Keratinocyte (primary cell): ENCODE measurements at regions not wholly inside any gene's neighbourhood (a gene's known extent, or its start where the extent isn't known, plus 50 kb on each side); places are given as distances from the start of the nearest gene placed in this dataset.

Experiments used
- DNase-seq: peaks from one replicate; pipeline ENCODE4 v3.0.0-alpha.2; 2011; ENCODE audit warnings: low read depth, missing footprints, low spot score
- FAIRE-seq: peaks from 2 replicates; lab custom pipeline; 2011; peaks lifted over from hg19 to GRCh38; lab: Jason Lieb, UNC
- H2AFZ ChIP-seq: 2 replicates; pipeline ENCODE4 v1.6.0; 2012; ENCODE audit warnings: low read length, control low read depth, inconsistent platforms; ENCODE audit not compliant: control insufficient read depth
- H3K27ac ChIP-seq: 2 replicates; pipeline ENCODE4 v1.5.1; 2011; ENCODE audit warnings: low read length; ENCODE audit not compliant: control insufficient read depth, insufficient read depth
- H3K27me3 ChIP-seq: 3 replicates; pipeline ENCODE4 v1.6.0; 2011; ENCODE audit warnings: low read length; ENCODE audit not compliant: control insufficient read depth, insufficient read depth; ENCODE audit errors: extremely low read depth
- H3K36me3 ChIP-seq, 2 experiments: 2 replicates in 1 of 2; 3 replicates in 1 of 2; pipeline ENCODE4 v1.5.1; 2011; ENCODE audit warnings: low read length in 2 of 2, mild to moderate bottlenecking in 1 of 2; ENCODE audit not compliant: control insufficient read depth in 2 of 2, insufficient read depth in 2 of 2; ENCODE audit errors: extremely low read depth in 1 of 2
- H3K4me1 ChIP-seq: 3 replicates; pipeline ENCODE4 v1.5.1; 2011; ENCODE audit warnings: low read length; ENCODE audit not compliant: control insufficient read depth, insufficient read depth; ENCODE audit errors: extremely low read depth
- H3K4me2 ChIP-seq: 3 replicates; pipeline ENCODE4 v1.6.0; 2011; ENCODE audit warnings: low read depth, low read length; ENCODE audit not compliant: control insufficient read depth, insufficient read depth; ENCODE audit errors: extremely low read depth
- H3K4me3 ChIP-seq, 3 experiments: fragments of 200-600 bp in 1 of 3; sonication (generic) in 1 of 3; 2 replicates in 2 of 3; 3 replicates in 1 of 3; pipeline ENCODE4 v1.5.1; 2011 to 2016; ENCODE audit warnings: low read length in 3 of 3, mild to moderate bottlenecking in 3 of 3, control low read depth in 2 of 3, inconsistent platforms in 1 of 3, low read depth in 1 of 3, mixed read lengths in 1 of 3, mixed run types in 1 of 3, moderate library complexity in 1 of 3; ENCODE audit not compliant: control insufficient read depth in 2 of 3, insufficient read depth in 2 of 3; ENCODE audit errors: extremely low read depth in 1 of 3
- H3K79me2 ChIP-seq: 2 replicates; pipeline ENCODE4 v1.6.0; 2012; ENCODE audit warnings: low read length; ENCODE audit not compliant: control insufficient read depth, insufficient read depth
- H3K9ac ChIP-seq: 3 replicates; pipeline ENCODE4 v1.6.0; 2011; ENCODE audit warnings: low read length; ENCODE audit not compliant: control insufficient read depth, insufficient read depth; ENCODE audit errors: extremely low read depth
- H3K9me1 ChIP-seq: 3 replicates; pipeline ENCODE4 v1.6.0; 2011; ENCODE audit warnings: low read length; ENCODE audit not compliant: control insufficient read depth, insufficient read depth; ENCODE audit errors: extremely low read depth
- H3K9me3 ChIP-seq: 2 replicates; pipeline ENCODE4 v1.5.1; 2012; ENCODE audit warnings: low read depth, low read length; ENCODE audit not compliant: control insufficient read depth
- H4K20me1 ChIP-seq: 3 replicates; pipeline ENCODE4 v1.6.0; 2011; ENCODE audit warnings: low read length; ENCODE audit not compliant: control insufficient read depth, insufficient read depth; ENCODE audit errors: extremely low read depth
- EZH2 ChIP-seq: IDR thresholded peaks from one replicate; pipeline ENCODE4 v1.6.1; 2012; ENCODE audit warnings: inconsistent platforms, mild to moderate bottlenecking, low read length, moderate library complexity
- dilution Hi-C: fragments of 300-500 bp; cut with MboI; formaldehyde crosslinking; loops from one replicate; pipeline ENCODE4 v1.7.0; 2020; ENCODE audit warnings: low sequenced_read_pairs; ENCODE audit not compliant: extremely low pct_ligation_motif_present
- TF ChIP-seq, protein P1 (sequence below), 3 experiments: IDR thresholded peaks in 1 of 3; conservative IDR thresholded peaks in 1 of 3; optimal IDR thresholded peaks in 1 of 3; 2 replicates in 2 of 3; 3 replicates in 1 of 3; pipeline versions ENCODE3 to v1.5.1; 2011; ENCODE audit warnings: low read length in 3 of 3, mild to moderate bottlenecking in 3 of 3, moderate library complexity in 2 of 3, control low read depth in 1 of 3, inconsistent platforms in 1 of 3; ENCODE audit not compliant: insufficient read depth in 2 of 3; ENCODE audit errors: extremely low read depth in 1 of 3

- Histone ChIP-seq H3K9me3 (no peaks in the 10 kb centered on the region), H3K27me3 (peaks cover 17% of the 10 kb centered on the region), H3K4me3 (no peak overlapping the region), H3K4me2 (no peak overlapping the region), H3K9ac (no peak overlapping the region), H2AFZ (no peak overlapping the region), H3K4me1 (no peaks in the 10 kb centered on the region), H3K27ac (no peak overlapping the region), H3K9me1 (no peaks in the 10 kb centered on the region), H3K36me3 (no peaks in the 10 kb centered on the region), H3K79me2 (no peaks in the 10 kb centered on the region), H4K20me1 (no peaks in the 10 kb centered on the region)
- TF ChIP-seq EZH2: no peak
- TF ChIP-seq, protein P1, sequence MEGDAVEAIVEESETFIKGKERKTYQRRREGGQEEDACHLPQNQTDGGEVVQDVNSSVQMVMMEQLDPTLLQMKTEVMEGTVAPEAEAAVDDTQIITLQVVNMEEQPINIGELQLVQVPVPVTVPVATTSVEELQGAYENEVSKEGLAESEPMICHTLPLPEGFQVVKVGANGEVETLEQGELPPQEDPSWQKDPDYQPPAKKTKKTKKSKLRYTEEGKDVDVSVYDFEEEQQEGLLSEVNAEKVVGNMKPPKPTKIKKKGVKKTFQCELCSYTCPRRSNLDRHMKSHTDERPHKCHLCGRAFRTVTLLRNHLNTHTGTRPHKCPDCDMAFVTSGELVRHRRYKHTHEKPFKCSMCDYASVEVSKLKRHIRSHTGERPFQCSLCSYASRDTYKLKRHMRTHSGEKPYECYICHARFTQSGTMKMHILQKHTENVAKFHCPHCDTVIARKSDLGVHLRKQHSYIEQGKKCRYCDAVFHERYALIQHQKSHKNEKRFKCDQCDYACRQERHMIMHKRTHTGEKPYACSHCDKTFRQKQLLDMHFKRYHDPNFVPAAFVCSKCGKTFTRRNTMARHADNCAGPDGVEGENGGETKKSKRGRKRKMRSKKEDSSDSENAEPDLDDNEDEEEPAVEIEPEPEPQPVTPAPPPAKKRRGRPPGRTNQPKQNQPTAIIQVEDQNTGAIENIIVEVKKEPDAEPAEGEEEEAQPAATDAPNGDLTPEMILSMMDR (optimal IDR thresholded peaks at IDR 0.05 in 1 of 3, IDR thresholded peaks at IDR 0.05 in 1 of 3, conservative IDR thresholded peaks at IDR 0.05 in 1 of 3; ENCODE audit: extremely low read depth in 1 of 3, insufficient read depth in 2 of 3, low read length in 3 of 3): no peak
- DNase-seq (no peak), FAIRE-seq (no peak)
- dilution Hi-C loops: no loop called here
Observed at GRCh38 chr13:109885235-109885634, 98.9 kb upstream of the IRS2 start.

GRCh38 chr13:109884462-109884861 is 98.1 kb upstream of the IRS2 start:
- H3K4me2 ChIP-seq: no peak overlapping the region
- dilution Hi-C loops: no loop called here
- no peak overlapping the region for H3K27ac ChIP-seq
- no peaks in the 10 kb centered on the region for H3K9me1 ChIP-seq
- no peaks in the 10 kb centered on the region for H3K36me3 ChIP-seq
- TF ChIP-seq, protein P1 (optimal IDR thresholded peaks at IDR 0.05 in 1 of 3, IDR thresholded peaks at IDR 0.05 in 1 of 3, conservative IDR thresholded peaks at IDR 0.05 in 1 of 3; ENCODE audit: extremely low read depth in 1 of 3, insufficient read depth in 2 of 3, low read length in 3 of 3): no peak
- no peak for TF ChIP-seq EZH2
- no peak overlapping the region for H3K4me3 ChIP-seq
- no peaks in the 10 kb centered on the region for H4K20me1 ChIP-seq
- no peaks in the 10 kb centered on the region for H3K4me1 ChIP-seq
- H3K9me3 ChIP-seq: no peaks in the 10 kb centered on the region
- DNase-seq (no peak), FAIRE-seq (no peak)
- H3K27me3 ChIP-seq: peaks cover 17% of the 10 kb centered on the region
- no peak overlapping the region for H2AFZ ChIP-seq
- H3K79me2 ChIP-seq: no peaks in the 10 kb centered on the region
- no peak overlapping the region for H3K9ac ChIP-seq
